H9 (cell line): ENCODE measurements at regions not wholly inside any gene's neighbourhood (a gene's known extent, or its start where the extent isn't known, plus 50 kb on each side); places are given as distances from the start of the nearest gene placed in this dataset.

Experiments
- DNase-seq: peaks from one replicate; pipeline ENCODE4 v3.0.0-alpha.2; 2017
- H2AFZ ChIP-seq: one replicate; pipeline ENCODE4 v1.6.1; 2013; ENCODE audit warnings: mild to moderate bottlenecking, low read length, control low read depth, moderate library complexity
- H2AK5ac ChIP-seq: 2 replicates; pipeline ENCODE4 v1.6.1; 2013; ENCODE audit warnings: low read length, control low read depth, mixed read lengths; ENCODE audit not compliant: insufficient read length
- H2BK120ac ChIP-seq: one replicate; pipeline ENCODE4 v1.6.1; 2013; ENCODE audit warnings: low read depth, mild to moderate bottlenecking, low read length, control low read depth, inconsistent platforms; ENCODE audit not compliant: poor library complexity, severe bottlenecking
- H2BK12ac ChIP-seq: 2 replicates; pipeline ENCODE4 v1.6.1; 2013; ENCODE audit warnings: low read length, control low read depth, mixed read lengths, low read depth; ENCODE audit not compliant: insufficient read length
- H2BK15ac ChIP-seq: 2 replicates; pipeline ENCODE4 v1.6.1; 2013; ENCODE audit warnings: low read depth, low read length, control low read depth
- H2BK20ac ChIP-seq: one replicate; pipeline ENCODE4 v1.6.1; 2013; ENCODE audit warnings: low read depth, mild to moderate bottlenecking, low read length, control low read depth, inconsistent platforms; ENCODE audit not compliant: poor library complexity, severe bottlenecking
- H2BK5ac ChIP-seq: 2 replicates; pipeline ENCODE4 v1.6.1; 2013; ENCODE audit warnings: low read length, control low read depth, mixed read lengths; ENCODE audit not compliant: insufficient read length
- H3K14ac ChIP-seq: 2 replicates; pipeline ENCODE4 v1.6.1; 2013; ENCODE audit warnings: low read length, control low read depth; ENCODE audit not compliant: insufficient read depth
- H3K18ac ChIP-seq: 2 replicates; pipeline ENCODE4 v1.6.1; 2013; ENCODE audit warnings: low read depth, mild to moderate bottlenecking, mixed read lengths, low read length, control low read depth; ENCODE audit not compliant: insufficient read length
- H3K23ac ChIP-seq: 2 replicates; pipeline ENCODE4 v1.6.1; 2013; ENCODE audit warnings: low read length, control low read depth, mixed read lengths, low read depth; ENCODE audit not compliant: insufficient read length
- H3K23me2 ChIP-seq: 2 replicates; pipeline ENCODE4 v1.6.1; 2013; ENCODE audit warnings: low read depth, mild to moderate bottlenecking, mixed read lengths, low read length, control low read depth; ENCODE audit not compliant: insufficient read length, poor library complexity, severe bottlenecking
- H3K27ac ChIP-seq: 2 replicates; pipeline ENCODE4 v1.5.1; 2013; ENCODE audit warnings: low read length, control low read depth, mixed read lengths, low read depth; ENCODE audit not compliant: insufficient read length
- H3K27me3 ChIP-seq: 2 replicates; pipeline ENCODE4 v1.6.1; 2013; ENCODE audit warnings: low read length, control low read depth, inconsistent platforms; ENCODE audit not compliant: insufficient read depth
- H3K4ac ChIP-seq: 2 replicates; pipeline ENCODE4 v1.6.1; 2013; ENCODE audit warnings: low read depth, mild to moderate bottlenecking, control low read depth, inconsistent platforms, low read length, moderate library complexity
- H3K4me1 ChIP-seq: 2 replicates; pipeline ENCODE4 v1.6.1; 2013; ENCODE audit warnings: low read length, control low read depth, inconsistent platforms; ENCODE audit not compliant: insufficient read depth
- H3K4me2 ChIP-seq: 2 replicates; pipeline ENCODE4 v1.6.1; 2013; ENCODE audit warnings: low read length, control low read depth, mixed read lengths; ENCODE audit not compliant: insufficient read length, insufficient read depth
- H3K56ac ChIP-seq: 2 replicates; pipeline ENCODE4 v1.6.1; 2013; ENCODE audit warnings: low read depth, mild to moderate bottlenecking, mixed read lengths, low read length, control low read depth; ENCODE audit not compliant: insufficient read length
- H3K79me1 ChIP-seq: 2 replicates; pipeline ENCODE4 v1.6.1; 2013; ENCODE audit warnings: low read depth, mild to moderate bottlenecking, moderate library complexity, low read length, control low read depth, inconsistent platforms; ENCODE audit not compliant: insufficient read depth, poor library complexity, severe bottlenecking
- H3K79me2 ChIP-seq: 2 replicates; pipeline ENCODE4 v1.6.1; 2013; ENCODE audit warnings: low read length, control low read depth, inconsistent platforms; ENCODE audit not compliant: insufficient read depth
- H3K9ac ChIP-seq: 2 replicates; pipeline ENCODE4 v1.6.1; 2013; ENCODE audit warnings: low read length, control low read depth, mixed read lengths; ENCODE audit not compliant: insufficient read length; ENCODE audit errors: extremely low read depth
- H3K9me3 ChIP-seq: one replicate; pipeline ENCODE4 v1.6.1; 2013; ENCODE audit warnings: low read depth, low read length, inconsistent platforms; ENCODE audit not compliant: control insufficient read depth
- H3T11ph ChIP-seq: one replicate; pipeline ENCODE4 v1.6.1; 2013; ENCODE audit warnings: mild to moderate bottlenecking, low read length, control low read depth, inconsistent platforms
- H4K20me1 ChIP-seq: one replicate; pipeline ENCODE4 v1.6.1; 2013; ENCODE audit not compliant: control insufficient read depth, insufficient read length, insufficient read depth
- H4K5ac ChIP-seq: 2 replicates; pipeline ENCODE4 v1.6.1; 2013; ENCODE audit warnings: low read depth, mild to moderate bottlenecking, mixed read lengths, low read length, control low read depth; ENCODE audit not compliant: insufficient read length
- H4K8ac ChIP-seq: replicated peaks from 2 replicates; pipeline ENCODE4 v1.6.1; 2013; ENCODE audit warnings: low read length, control low read depth, mixed read lengths, low read depth; ENCODE audit not compliant: insufficient read length
- H4K91ac ChIP-seq: 2 replicates; pipeline ENCODE4 v1.6.1; 2013; ENCODE audit warnings: low read depth, mild to moderate bottlenecking, moderate library complexity, mixed read lengths, low read length, control low read depth; ENCODE audit not compliant: insufficient read length
- H3K27ac Mint-ChIP-seq, 3 experiments: 2 replicates in 2 of 3; 3 replicates in 1 of 3; pipeline ENCODE4 v1.8.0; 2020 to 2021; ENCODE audit warnings: mixed read lengths in 3 of 3, mild to moderate bottlenecking in 1 of 3, moderate library complexity in 1 of 3
- H3K27me3 Mint-ChIP-seq: 2 replicates; pipeline ENCODE4 v1.8.0; 2021; ENCODE audit warnings: low read depth, mild to moderate bottlenecking, moderate library complexity, mixed read lengths
- H3K36me3 Mint-ChIP-seq, 3 experiments: 2 replicates in 2 of 3; 3 replicates in 1 of 3; pipeline ENCODE4 v1.8.0; 2020 to 2021; ENCODE audit warnings: low read depth in 3 of 3, mixed read lengths in 3 of 3; ENCODE audit not compliant: insufficient read depth in 1 of 3
- H3K4me1 Mint-ChIP-seq, 2 experiments: 2 replicates each; pipeline ENCODE4 v1.8.0; 2020; ENCODE audit warnings: mixed read lengths in 2 of 2
- H3K4me3 Mint-ChIP-seq, 2 experiments: 2 replicates in 1 of 2; 3 replicates in 1 of 2; pipeline ENCODE4 v1.8.0; 2020 to 2021; ENCODE audit warnings: mild to moderate bottlenecking in 2 of 2, mixed read lengths in 2 of 2, moderate library complexity in 1 of 2
- H3K9me3 Mint-ChIP-seq, 2 experiments: 2 replicates in 1 of 2; 3 replicates in 1 of 2; pipeline ENCODE4 v1.8.0; 2020; ENCODE audit warnings: mild to moderate bottlenecking in 2 of 2, mixed read lengths in 2 of 2, moderate library complexity in 1 of 2
- WGBS: extraction: QIAGEN DNeasy Blood & Tissue Kit; methylation state at CpG from one replicate; pipeline ENCODE4 v1.1.7; 2013; ENCODE audit warnings: missing lambda C conversion rate, low lambda C conversion rate, mixed read lengths; ENCODE audit not compliant: insufficient read length; ENCODE audit errors: extremely low coverage; 5-methylcytosine and 5-hydroxymethylcytosine counted together
- TF ChIP-seq, protein P1 (sequence below): fragments of 200-600 bp; sonication (generic); conservative IDR thresholded peaks from 3 replicates; pipeline ENCODE4 v1.8.0; 2021; ENCODE audit warnings: antibody characterized with exemption, mild to moderate bottlenecking

GRCh38 chr14:54050759-54051158 is 94.1 kb upstream of the BMP4 start:
- H2BK120ac ChIP-seq, result no peak overlapping the region
- no peaks in the 10 kb centered on the region for H3K79me2 ChIP-seq
- H3K27me3 ChIP-seq, result no peaks in the 10 kb centered on the region
- Mint-ChIP-seq H3K36me3 (no peaks in the 10 kb centered on the region), H3K27me3 (no peaks in the 10 kb centered on the region; the same call in 1 of the 2 replicates), H3K9me3 (no peaks in the 10 kb centered on the region), H3K4me1 (no peaks in the 10 kb centered on the region), H3K27ac (no peak overlapping the region), H3K4me3 (no peak overlapping the region)
- no peak overlapping the region for H2BK5ac ChIP-seq
- WGBS, result no CpG with 5 or more reads among the region's 3 CpGs
- H2AFZ ChIP-seq, result no peak overlapping the region
- H4K8ac ChIP-seq, result no peak overlapping the region
- H3K4me2 ChIP-seq, result no peak overlapping the region
- no peak overlapping the region for H3K4ac ChIP-seq
- no peak overlapping the region for H2BK12ac ChIP-seq
- no peaks in the 10 kb centered on the region for H3K4me1 ChIP-seq
- H3K9ac ChIP-seq, result no peak overlapping the region
- no peaks in the 10 kb centered on the region for H3K79me1 ChIP-seq
- no peak overlapping the region for H2BK20ac ChIP-seq
- no peak overlapping the region for H3K23ac ChIP-seq
- H3K14ac ChIP-seq, result no peak overlapping the region
- H4K20me1 ChIP-seq, result no peaks in the 10 kb centered on the region
- no peak overlapping the region for H2BK15ac ChIP-seq
- H3T11ph ChIP-seq, result no peak overlapping the region
- no peak overlapping the region for H4K91ac ChIP-seq
- H3K9me3 ChIP-seq, result no peaks in the 10 kb centered on the region
- no peaks in the 10 kb centered on the region for H3K23me2 ChIP-seq
- no peak for DNase-seq
- H2AK5ac ChIP-seq, result no peak overlapping the region
- H3K56ac ChIP-seq, result no peak overlapping the region
- no peak overlapping the region for H3K27ac ChIP-seq
- TF ChIP-seq, protein P1, sequence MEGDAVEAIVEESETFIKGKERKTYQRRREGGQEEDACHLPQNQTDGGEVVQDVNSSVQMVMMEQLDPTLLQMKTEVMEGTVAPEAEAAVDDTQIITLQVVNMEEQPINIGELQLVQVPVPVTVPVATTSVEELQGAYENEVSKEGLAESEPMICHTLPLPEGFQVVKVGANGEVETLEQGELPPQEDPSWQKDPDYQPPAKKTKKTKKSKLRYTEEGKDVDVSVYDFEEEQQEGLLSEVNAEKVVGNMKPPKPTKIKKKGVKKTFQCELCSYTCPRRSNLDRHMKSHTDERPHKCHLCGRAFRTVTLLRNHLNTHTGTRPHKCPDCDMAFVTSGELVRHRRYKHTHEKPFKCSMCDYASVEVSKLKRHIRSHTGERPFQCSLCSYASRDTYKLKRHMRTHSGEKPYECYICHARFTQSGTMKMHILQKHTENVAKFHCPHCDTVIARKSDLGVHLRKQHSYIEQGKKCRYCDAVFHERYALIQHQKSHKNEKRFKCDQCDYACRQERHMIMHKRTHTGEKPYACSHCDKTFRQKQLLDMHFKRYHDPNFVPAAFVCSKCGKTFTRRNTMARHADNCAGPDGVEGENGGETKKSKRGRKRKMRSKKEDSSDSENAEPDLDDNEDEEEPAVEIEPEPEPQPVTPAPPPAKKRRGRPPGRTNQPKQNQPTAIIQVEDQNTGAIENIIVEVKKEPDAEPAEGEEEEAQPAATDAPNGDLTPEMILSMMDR, result no peak
- H4K5ac ChIP-seq, result no peak overlapping the region
- no peak overlapping the region for H3K18ac ChIP-seq
